ENCODE measurements at regions not wholly inside any gene's neighbourhood (a gene's known extent, or its start where the extent isn't known, plus 50 kb on each side); places are given as distances from the start of the nearest gene placed in this dataset.

- no peak for TF ChIP-seq EZH2phosphoT487 (IDR thresholded peaks at IDR 0.05; ENCODE audit: borderline replicate concordance)
- TF ChIP-seq, protein P1, sequence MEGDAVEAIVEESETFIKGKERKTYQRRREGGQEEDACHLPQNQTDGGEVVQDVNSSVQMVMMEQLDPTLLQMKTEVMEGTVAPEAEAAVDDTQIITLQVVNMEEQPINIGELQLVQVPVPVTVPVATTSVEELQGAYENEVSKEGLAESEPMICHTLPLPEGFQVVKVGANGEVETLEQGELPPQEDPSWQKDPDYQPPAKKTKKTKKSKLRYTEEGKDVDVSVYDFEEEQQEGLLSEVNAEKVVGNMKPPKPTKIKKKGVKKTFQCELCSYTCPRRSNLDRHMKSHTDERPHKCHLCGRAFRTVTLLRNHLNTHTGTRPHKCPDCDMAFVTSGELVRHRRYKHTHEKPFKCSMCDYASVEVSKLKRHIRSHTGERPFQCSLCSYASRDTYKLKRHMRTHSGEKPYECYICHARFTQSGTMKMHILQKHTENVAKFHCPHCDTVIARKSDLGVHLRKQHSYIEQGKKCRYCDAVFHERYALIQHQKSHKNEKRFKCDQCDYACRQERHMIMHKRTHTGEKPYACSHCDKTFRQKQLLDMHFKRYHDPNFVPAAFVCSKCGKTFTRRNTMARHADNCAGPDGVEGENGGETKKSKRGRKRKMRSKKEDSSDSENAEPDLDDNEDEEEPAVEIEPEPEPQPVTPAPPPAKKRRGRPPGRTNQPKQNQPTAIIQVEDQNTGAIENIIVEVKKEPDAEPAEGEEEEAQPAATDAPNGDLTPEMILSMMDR (conservative IDR thresholded peaks at IDR 0.05; ENCODE audit: low read length) = no peak
- Histone ChIP-seq H2AFZ (ENCODE audit: low read length) (no peak overlapping the region), H3K36me3 (ENCODE audit: insufficient read depth, low read length) (no peaks in the 10 kb centered on the region), H4K20me1 (ENCODE audit: insufficient read depth, low read length, poor library complexity, severe bottlenecking) (no peaks in the 10 kb centered on the region), H3K79me2 (ENCODE audit: insufficient read depth, low read length) (no peaks in the 10 kb centered on the region), H3F3A (ENCODE audit: low read depth) (no peaks in the 10 kb centered on the region), H3K4me3 (ENCODE audit: low read length, poor library complexity, severe bottlenecking) (no peak overlapping the region), H3K9me3 (ENCODE audit: insufficient read depth, low read depth, low read length) (no peaks in the 10 kb centered on the region), H3K9me2 (replicated peaks; ENCODE audit: low read depth, low read length) (no peaks in the 10 kb centered on the region; the same call in 1 of the 2 replicates), H3K4me1 (ENCODE audit: insufficient read depth, low read length, poor library complexity, severe bottlenecking) (no peaks in the 10 kb centered on the region), H3K27me3 (ENCODE audit: insufficient read depth, low read length, poor library complexity, severe bottlenecking) (no peaks in the 10 kb centered on the region), H3K4me2 (ENCODE audit: low read depth, low read length, poor library complexity, severe bottlenecking) (no peak overlapping the region), H3K9ac (ENCODE audit: low read depth, low read length, poor library complexity, severe bottlenecking) (no peak overlapping the region)
These were observed 580.1 kb upstream of the SALL1 start for GRCh38 chr16:51731160-51731559.

DNA sequence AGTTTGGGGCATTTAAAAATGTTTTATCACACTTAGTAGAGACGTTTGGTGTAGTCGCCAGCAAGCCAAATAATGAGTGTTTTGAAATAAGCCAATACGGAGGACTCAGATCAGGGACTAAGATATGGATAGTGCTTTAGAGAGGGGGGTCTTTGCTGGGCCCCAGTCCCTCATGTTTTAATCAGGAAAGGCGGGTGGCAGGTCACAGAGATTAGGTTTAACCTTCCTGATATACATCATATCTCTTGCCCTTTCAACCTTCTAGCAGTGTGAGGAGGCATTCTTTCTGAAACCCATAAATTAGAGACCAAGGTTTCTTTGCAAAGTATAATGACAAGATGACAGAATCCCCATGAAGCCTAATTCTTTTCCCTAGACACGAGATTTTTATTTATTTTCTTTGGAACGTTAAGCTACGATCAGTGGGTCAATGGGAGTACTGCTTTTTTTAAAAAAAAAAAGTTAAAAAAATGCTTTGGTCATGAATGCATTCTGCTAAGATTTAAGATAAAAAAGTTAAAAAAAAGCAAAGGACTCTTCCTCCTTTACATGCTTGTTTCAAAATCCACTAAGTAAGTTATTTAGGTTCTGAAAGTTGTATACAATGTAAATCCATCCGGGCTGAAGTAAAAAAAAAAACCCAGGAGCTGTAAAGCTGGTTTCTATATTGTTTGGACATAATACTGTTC, 572.1 kb upstream of the SALL1 start:
- no peaks in the 10 kb centered on the region for H3K9me3 ChIP-seq (ENCODE audit: insufficient read depth, low read depth, low read length)
- no peaks in the 10 kb centered on the region for H3F3A ChIP-seq (ENCODE audit: low read depth)
- no peaks in the 10 kb centered on the region for H3K4me1 ChIP-seq (ENCODE audit: insufficient read depth, low read length, poor library complexity, severe bottlenecking)
- no peak overlapping the region for H3K4me2 ChIP-seq (ENCODE audit: low read depth, low read length, poor library complexity, severe bottlenecking)
- no peaks in the 10 kb centered on the region for H3K79me2 ChIP-seq (ENCODE audit: insufficient read depth, low read length)
- no peak overlapping the region for H3K9ac ChIP-seq (ENCODE audit: low read depth, low read length, poor library complexity, severe bottlenecking)
- no peak overlapping the region for H3K4me3 ChIP-seq (ENCODE audit: low read length, poor library complexity, severe bottlenecking)
- H3K27me3 ChIP-seq (ENCODE audit: insufficient read depth, low read length, poor library complexity, severe bottlenecking) = no peaks in the 10 kb centered on the region
- no peaks in the 10 kb centered on the region for H3K36me3 ChIP-seq (ENCODE audit: insufficient read depth, low read length)
- no peak for TF ChIP-seq EZH2phosphoT487 (IDR thresholded peaks at IDR 0.05; ENCODE audit: borderline replicate concordance)
- TF ChIP-seq, protein P1 (conservative IDR thresholded peaks at IDR 0.05; ENCODE audit: low read length) = no peak
- no peak overlapping the region for H2AFZ ChIP-seq (ENCODE audit: low read length)
- H4K20me1 ChIP-seq (ENCODE audit: insufficient read depth, low read length, poor library complexity, severe bottlenecking) = no peaks in the 10 kb centered on the region
- no peaks in the 10 kb centered on the region; the same call in 1 of the 2 replicates for H3K9me2 ChIP-seq (replicated peaks; ENCODE audit: low read depth, low read length)

GRCh38 chr16:51722467-51722866, 571.4 kb upstream of the SALL1 start:
- H3K9me3 ChIP-seq (ENCODE audit: insufficient read depth, low read depth, low read length) = no peaks in the 10 kb centered on the region
- H3K4me3 ChIP-seq (ENCODE audit: low read length, poor library complexity, severe bottlenecking) = no peak overlapping the region
- TF ChIP-seq EZH2phosphoT487 (IDR thresholded peaks at IDR 0.05; ENCODE audit: borderline replicate concordance) = no peak
- TF ChIP-seq, protein P1 (conservative IDR thresholded peaks at IDR 0.05; ENCODE audit: low read length) = no peak
- H3K79me2 ChIP-seq (ENCODE audit: insufficient read depth, low read length) = no peaks in the 10 kb centered on the region
- no peak overlapping the region for H2AFZ ChIP-seq (ENCODE audit: low read length)
- no peaks in the 10 kb centered on the region for H3F3A ChIP-seq (ENCODE audit: low read depth)
- H3K27me3 ChIP-seq (ENCODE audit: insufficient read depth, low read length, poor library complexity, severe bottlenecking) = no peaks in the 10 kb centered on the region
- no peaks in the 10 kb centered on the region for H4K20me1 ChIP-seq (ENCODE audit: insufficient read depth, low read length, poor library complexity, severe bottlenecking)
- no peaks in the 10 kb centered on the region for H3K9me2 ChIP-seq (replicated peaks; ENCODE audit: low read depth, low read length)
- no peaks in the 10 kb centered on the region for H3K36me3 ChIP-seq (ENCODE audit: insufficient read depth, low read length)
- no peaks in the 10 kb centered on the region for H3K4me1 ChIP-seq (ENCODE audit: insufficient read depth, low read length, poor library complexity, severe bottlenecking)
- H3K9ac ChIP-seq (ENCODE audit: low read depth, low read length, poor library complexity, severe bottlenecking) = no peak overlapping the region
- no peak overlapping the region for H3K4me2 ChIP-seq (ENCODE audit: low read depth, low read length, poor library complexity, severe bottlenecking)
